Hepatocyte (in vitro differentiated cells): ENCODE measurements at regions not wholly inside any gene's neighbourhood (a gene's known extent, or its start where the extent isn't known, plus 50 kb on each side); places are given as distances from the start of the nearest gene placed in this dataset.

Experiments
- CTCF ChIP-seq: fragments of 200-600 bp; sonication (generic); IDR thresholded peaks from 2 replicates; pipeline ENCODE4 v1.5.1; 2016; ENCODE audit warnings: antibody characterized with exemption, mild to moderate bottlenecking; ENCODE audit not compliant: poor library complexity
- EZH2 ChIP-seq: fragments of 200-600 bp; sonication (generic); IDR thresholded peaks from 2 replicates; pipeline ENCODE4 v1.6.1; 2016; ENCODE audit warnings: antibody characterized with exemption, mild to moderate bottlenecking, borderline replicate concordance

DNA sequence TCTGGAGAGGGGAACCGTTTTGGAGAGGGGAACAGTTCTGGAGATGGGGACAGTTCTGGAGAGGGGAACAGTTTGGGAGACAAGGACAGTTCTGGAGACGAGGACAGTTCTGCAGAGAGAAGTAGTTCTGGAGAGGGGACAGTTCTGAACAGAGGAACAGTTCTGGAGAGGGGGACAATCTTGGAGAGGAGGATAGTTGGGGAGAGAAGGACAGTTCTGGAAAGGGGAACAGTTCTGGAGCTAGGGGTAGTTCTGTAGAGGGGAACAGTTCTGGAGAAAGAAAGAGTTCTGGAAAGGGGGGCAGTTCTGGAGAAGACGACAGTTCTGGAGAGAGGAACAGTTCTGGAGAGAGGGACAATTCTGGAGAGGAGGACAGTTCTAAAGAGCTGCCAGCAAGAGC is 745.9 kb downstream of the GALR1 start:
- no peak for TF ChIP-seq EZH2
- no peak for TF ChIP-seq CTCF
